ENCODE measurements at regions not wholly inside any gene's neighbourhood (a gene's known extent, or its start where the extent isn't known, plus 50 kb on each side); places are given as distances from the start of the nearest gene placed in this dataset.

- TF ChIP-seq REST (IDR thresholded peaks at IDR 0.05) (no peak), HNF4A (conservative IDR thresholded peaks at IDR 0.05) (no peak)
These were observed 66.7 kb upstream of the IL6 start (continued) for GRCh38 chr7:22660293-22660692.

- Histone ChIP-seq H3K9me3 (ENCODE audit: control insufficient read depth in 4 of 4, low read length in 3 of 4) (no peaks in the 10 kb centered on the region), H3K27ac (ENCODE audit: low read depth in 1 of 2, low read length in 2 of 2) (no peak overlapping the region), H3K9ac (ENCODE audit: low read depth in 1 of 2, low read length in 2 of 2) (no peak overlapping the region), H3K4me1 (ENCODE audit: control insufficient read depth in 4 of 4, insufficient read depth in 4 of 4, low read length in 3 of 4) (no peaks in the 10 kb centered on the region), H3K27me3 (ENCODE audit: control insufficient read depth in 4 of 4, insufficient read depth in 4 of 4, low read length in 3 of 4) (peaks cover 0 to 2% (median 0%) of the 10 kb centered on the region in 4 donors), H3K4me3 (ENCODE audit: low read depth in 1 of 3, low read length in 3 of 3) (no peak overlapping the region), H3K36me3 (ENCODE audit: control insufficient read depth in 4 of 4, insufficient read depth in 3 of 4, low read depth in 1 of 4, low read length in 3 of 4) (no peaks in the 10 kb centered on the region)
- WGBS = 75% methylated on average over 6 of the region's 6 CpGs
- TF ChIP-seq FOXA1 (IDR thresholded peaks at IDR 0.05) (no peak), MAX (IDR thresholded peaks at IDR 0.05) (no peak), JUND (IDR thresholded peaks at IDR 0.05) (no peak), REST (IDR thresholded peaks at IDR 0.05) (no peak), YY1 (IDR thresholded peaks at IDR 0.05) (no peak), NR2F2 (IDR thresholded peaks at IDR 0.05) (no peak), ZBTB33 (IDR thresholded peaks at IDR 0.05) (no peak), EGR1 (IDR thresholded peaks at IDR 0.05; ENCODE audit: low read depth in 2 of 2) (no peak), GABPA (IDR thresholded peaks at IDR 0.05 in 1 of 2, conservative IDR thresholded peaks at IDR 0.05 in 1 of 2) (no peak), FOXA2 (IDR thresholded peaks at IDR 0.05) (no peak), TAF1 (conservative IDR thresholded peaks at IDR 0.05) (no peak), SP1 (IDR thresholded peaks at IDR 0.05) (no peak), CTCF (IDR thresholded peaks at IDR 0.05; ENCODE audit: low read depth, low read length, missing input control) (no peak)
- no peak for DNase-seq (ENCODE audit: low spot score)
These were observed 67.3 kb upstream of the IL6 start for GRCh38 chr7:22659741-22660140.

Measured in liver (tissue), 8 donors.